Choroid plexus epithelial cell (primary cell): ENCODE measurements at regions not wholly inside any gene's neighbourhood (a gene's known extent, or its start where the extent isn't known, plus 50 kb on each side); places are given as distances from the start of the nearest gene placed in this dataset.

Source experiments
- DNase-seq: peaks from one replicate; pipeline ENCODE4 v3.0.0-alpha.2; 2010; ENCODE audit warnings: low read depth
- H3K4me3 ChIP-seq: 2 replicates; pipeline ENCODE4 v1.5.1; 2011; ENCODE audit warnings: low read depth, mild to moderate bottlenecking, control low read depth, low read length, moderate library complexity
- TF ChIP-seq, protein P1 (sequence below): conservative IDR thresholded peaks from 2 replicates; pipeline ENCODE4 v1.5.1; 2011; ENCODE audit warnings: low read depth, mild to moderate bottlenecking, control low read depth, inconsistent platforms, low read length, moderate library complexity

DNA sequence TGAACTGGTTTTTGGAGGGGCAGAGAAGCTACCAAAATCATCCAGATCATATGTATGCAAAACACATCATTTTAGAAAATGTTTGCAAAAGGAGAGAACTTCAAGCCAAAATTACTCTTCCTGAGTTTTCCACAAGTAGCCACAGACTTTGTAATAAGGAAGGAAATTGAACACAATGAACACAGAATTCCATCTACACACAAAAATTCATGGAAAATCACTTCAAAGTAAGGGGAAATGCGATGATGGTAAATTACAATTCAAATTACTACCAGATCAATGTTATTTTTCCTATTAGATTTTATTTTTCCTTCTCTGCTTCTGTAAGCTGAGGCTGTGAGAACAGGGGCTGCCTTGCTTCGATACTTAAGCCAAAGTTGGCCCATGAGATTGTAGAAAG lies 172.1 kb upstream of the ARL4C start:
- no peak overlapping the region for H3K4me3 ChIP-seq
- DNase-seq: no peak
- TF ChIP-seq, protein P1, sequence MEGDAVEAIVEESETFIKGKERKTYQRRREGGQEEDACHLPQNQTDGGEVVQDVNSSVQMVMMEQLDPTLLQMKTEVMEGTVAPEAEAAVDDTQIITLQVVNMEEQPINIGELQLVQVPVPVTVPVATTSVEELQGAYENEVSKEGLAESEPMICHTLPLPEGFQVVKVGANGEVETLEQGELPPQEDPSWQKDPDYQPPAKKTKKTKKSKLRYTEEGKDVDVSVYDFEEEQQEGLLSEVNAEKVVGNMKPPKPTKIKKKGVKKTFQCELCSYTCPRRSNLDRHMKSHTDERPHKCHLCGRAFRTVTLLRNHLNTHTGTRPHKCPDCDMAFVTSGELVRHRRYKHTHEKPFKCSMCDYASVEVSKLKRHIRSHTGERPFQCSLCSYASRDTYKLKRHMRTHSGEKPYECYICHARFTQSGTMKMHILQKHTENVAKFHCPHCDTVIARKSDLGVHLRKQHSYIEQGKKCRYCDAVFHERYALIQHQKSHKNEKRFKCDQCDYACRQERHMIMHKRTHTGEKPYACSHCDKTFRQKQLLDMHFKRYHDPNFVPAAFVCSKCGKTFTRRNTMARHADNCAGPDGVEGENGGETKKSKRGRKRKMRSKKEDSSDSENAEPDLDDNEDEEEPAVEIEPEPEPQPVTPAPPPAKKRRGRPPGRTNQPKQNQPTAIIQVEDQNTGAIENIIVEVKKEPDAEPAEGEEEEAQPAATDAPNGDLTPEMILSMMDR: no peak

DNA sequence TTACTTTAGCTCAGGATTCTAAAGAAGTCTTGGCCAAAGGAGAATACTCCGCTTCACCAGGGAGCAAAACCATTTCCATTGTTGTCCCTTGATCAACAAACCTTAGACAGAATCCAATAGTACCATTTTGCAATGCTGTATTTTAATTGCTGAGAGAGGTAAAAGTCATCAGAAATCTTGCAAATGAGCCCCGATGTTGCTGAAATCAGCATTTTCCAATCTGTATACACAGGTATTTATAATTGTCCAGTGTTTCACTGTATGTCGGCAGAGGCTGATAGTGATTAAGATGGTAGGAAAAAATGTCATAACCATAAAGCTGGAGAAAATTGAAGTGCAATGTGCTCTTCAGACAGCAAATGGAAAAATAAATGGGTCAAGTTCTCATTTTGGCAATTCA lies 170.0 kb upstream of the ARL4C start:
- DNase-seq: no peak
- H3K4me3 ChIP-seq: no peak overlapping the region
- TF ChIP-seq, protein P1: no peak

DNA sequence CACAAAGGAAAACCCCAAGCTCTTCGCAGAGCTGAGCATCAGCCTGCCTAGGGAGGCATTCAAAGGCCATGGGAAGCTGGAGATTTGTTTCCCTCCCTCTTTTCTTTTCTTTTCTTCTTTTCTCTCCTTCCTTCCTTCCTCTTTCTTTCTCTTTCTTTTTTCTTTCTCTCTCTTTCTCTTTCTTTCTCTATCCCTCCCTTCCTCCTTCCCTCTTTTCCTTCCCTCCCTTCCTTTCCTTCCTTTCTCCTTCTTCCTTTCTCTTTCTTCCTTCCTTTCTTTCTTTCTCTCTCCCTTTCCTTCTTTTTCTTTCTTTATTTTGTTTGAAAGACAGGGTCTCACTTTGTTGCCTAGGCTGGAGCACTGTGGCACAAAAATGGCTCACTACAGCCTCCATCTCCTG lies 168.4 kb upstream of the ARL4C start:
- TF ChIP-seq, protein P1: no peak
- H3K4me3 ChIP-seq: no peak overlapping the region
- no peak for DNase-seq

DNA sequence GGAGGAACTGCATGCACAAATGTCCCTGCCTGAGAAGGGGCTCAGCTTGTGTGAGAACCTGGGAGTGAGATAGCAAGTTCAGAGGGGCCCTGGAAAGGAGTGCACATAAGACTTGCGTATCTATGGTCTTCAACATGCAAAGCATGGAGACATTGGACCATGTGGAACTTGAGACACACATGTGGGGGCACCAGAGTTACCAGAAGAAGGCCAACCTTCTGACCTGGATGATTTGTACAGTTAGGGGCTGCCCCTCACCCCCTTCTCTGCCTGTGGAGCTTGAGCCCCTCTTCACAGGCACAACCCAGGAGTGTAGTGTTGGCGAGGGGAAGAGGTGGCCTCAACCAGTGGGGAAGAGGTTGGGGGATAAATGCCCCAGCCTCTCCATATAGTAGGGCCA lies 165.0 kb upstream of the ARL4C start:
- DNase-seq: no peak
- TF ChIP-seq, protein P1: no peak
- no peak overlapping the region for H3K4me3 ChIP-seq

GRCh38 chr2:234661175-234661574 lies 164.3 kb upstream of the ARL4C start:
- no peak overlapping the region for H3K4me3 ChIP-seq
- TF ChIP-seq, protein P1: no peak
- no peak for DNase-seq

GRCh38 chr2:234655706-234656105 lies 158.8 kb upstream of the ARL4C start:
- no peak for DNase-seq
- no peak overlapping the region for H3K4me3 ChIP-seq
- TF ChIP-seq, protein P1: no peak

DNA sequence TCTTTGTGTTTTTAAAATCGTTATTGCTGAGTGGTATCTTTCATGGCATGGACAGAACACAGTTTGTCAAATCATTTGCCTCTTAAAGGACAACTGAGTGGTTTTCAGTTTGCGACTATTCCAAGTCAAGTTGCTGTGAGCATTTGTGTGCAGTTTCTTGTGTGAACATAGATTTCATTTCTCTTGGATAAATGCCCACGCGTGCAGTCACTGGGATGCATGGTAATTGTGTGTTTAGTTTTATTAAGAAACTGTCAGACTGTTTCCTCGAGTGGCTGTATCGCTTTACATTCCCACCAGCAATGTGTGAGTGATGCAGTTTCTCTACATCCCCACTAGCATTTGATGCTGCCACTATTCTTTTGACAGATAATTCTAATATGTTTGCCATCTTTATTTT lies 154.0 kb upstream of the ARL4C start:
- DNase-seq: no peak
- no peak overlapping the region for H3K4me3 ChIP-seq
- TF ChIP-seq, protein P1: no peak
